GM19463 (cell line): ENCODE measurements at regions not wholly inside any gene's neighbourhood (a gene's known extent, or its start where the extent isn't known, plus 50 kb on each side); places are given as distances from the start of the nearest gene placed in this dataset.

Experiments used
- ATAC-seq: cut with Tn5 transposase; IDR thresholded peaks from one replicate; pipeline ENCODE4 v1.9.1; 2021; ENCODE audit warnings: mild to moderate bottlenecking, moderate library complexity; ENCODE audit not compliant: unreplicated experiment

DNA sequence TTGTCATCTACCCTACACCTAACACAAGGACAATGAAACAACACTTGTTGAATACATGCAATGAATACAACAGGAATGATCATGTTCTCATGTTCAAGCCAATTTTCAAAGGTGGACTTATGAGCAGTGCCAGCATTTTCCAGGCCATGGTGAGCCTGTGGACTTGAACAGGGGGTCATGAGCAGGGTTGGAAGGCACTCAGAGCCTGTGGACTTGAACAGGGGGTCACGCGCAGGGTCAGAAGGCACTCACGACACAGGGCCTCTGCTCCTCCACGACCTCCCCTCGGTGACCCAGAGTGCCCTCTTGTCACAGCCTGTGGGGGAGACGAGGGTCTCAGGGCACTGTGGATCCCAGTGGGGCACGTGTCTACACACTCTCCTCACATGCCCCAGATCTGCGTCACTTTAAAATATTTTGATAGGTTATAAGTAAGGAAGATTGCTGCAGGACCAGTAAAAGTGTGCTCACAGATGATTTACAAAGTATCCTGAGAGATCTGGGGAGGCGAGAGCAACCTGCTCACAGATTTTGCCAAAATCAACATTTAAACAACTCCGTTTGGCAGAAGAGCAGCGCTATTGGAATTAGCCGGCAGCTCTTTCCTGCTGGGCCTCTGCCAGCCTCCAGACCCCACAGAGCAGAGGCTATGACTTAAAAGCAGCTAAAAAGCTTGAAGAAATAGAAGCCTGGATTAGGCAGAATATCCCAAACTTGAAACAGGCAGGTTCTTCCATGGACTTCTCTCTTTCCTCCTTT lies 121.9 kb downstream of the TMEM18 start:
- no peak for ATAC-seq

DNA sequence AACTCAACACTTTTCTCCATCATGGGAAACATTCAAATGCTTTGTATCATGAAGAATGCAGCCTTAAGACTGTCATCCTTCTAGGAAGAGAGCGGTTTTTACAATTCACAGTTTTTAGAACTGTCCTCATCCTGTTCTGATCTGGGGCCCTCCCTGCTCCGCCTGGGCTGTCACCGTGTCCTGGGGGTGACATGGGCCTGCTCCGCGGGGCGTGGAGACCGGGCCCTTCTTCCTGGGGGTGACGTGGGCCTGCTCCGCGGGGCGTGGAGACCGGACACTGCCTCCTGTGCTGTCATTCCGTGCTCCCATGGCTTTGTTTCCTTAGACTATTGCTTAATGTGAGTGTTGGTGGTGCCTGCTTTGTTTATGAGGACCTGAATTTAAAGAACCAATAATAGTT lies 122.8 kb downstream of the TMEM18 start:
- no peak for ATAC-seq

DNA sequence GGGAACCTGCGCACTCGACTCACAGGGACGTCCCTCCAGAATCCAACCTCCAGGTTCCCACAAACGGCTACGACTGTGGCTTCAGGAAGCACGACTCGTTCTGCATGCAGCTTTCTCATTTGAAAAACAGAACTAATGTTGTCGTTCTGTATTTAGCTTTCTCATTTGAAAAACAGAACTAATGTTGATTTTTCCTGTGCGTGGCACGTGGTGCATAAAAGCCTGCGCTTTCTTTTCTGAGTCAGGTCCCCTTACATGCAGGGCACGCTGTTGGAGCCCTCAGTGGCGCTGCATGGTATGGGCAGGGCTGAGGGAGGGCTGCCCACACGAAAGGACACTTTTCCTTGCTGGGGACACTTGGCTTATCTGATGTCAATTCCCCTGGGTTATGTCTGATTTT lies 124.3 kb downstream of the TMEM18 start:
- ATAC-seq = no peak

DNA sequence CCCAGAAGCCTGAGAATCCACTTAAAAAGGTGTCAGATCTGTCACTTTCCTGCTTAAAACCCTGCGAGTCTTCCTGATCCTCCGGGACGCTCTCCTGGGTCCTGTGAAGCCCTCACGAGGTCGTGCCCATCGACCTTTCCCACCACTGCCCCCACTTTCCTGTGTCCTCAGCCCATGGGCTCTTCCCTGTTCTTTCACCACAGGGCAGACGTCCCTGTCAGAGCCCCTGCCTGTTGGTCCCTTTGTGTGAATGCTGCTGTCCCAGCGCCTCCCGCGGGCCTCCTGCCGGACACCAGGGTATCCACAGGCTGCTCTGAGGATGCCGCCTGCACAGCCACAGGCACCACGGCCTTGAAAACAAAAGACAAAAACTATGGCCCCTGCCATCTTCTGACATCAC lies 125.6 kb downstream of the TMEM18 start:
- no peak for ATAC-seq

DNA sequence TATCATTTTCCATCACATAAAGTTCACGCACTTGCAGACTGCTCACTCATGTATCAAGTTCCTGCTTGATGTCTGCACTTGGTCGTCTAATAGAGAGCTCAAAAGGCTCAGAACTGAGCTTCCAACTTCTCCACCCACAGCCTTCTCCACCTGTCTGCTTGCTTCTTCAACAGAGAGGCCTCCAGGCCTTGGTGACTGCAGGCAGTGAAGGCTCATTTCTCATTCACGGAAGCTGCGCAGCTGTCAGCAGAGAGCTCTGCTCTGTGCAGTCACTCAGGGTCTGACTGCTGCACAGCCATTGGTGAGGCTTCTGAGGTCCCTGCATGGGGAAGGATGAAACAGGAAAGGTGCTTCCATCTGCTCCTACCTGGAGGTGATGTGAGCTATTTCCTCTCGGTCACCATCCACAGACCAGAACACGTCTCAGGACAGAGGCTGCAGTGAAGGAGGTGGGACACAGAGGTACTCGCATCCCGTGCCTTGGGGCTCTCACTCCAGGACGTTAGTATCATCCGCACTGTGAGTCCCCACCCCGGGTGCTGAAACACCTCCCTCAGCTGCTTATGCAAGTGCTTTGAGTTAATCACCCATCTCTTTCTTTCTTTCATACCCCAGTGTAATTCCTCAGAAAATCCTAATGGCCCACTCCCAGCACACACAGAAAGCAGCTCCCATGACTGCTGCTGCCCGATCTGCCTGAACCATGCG lies 126.2 kb downstream of the TMEM18 start:
- ATAC-seq = no peak

DNA sequence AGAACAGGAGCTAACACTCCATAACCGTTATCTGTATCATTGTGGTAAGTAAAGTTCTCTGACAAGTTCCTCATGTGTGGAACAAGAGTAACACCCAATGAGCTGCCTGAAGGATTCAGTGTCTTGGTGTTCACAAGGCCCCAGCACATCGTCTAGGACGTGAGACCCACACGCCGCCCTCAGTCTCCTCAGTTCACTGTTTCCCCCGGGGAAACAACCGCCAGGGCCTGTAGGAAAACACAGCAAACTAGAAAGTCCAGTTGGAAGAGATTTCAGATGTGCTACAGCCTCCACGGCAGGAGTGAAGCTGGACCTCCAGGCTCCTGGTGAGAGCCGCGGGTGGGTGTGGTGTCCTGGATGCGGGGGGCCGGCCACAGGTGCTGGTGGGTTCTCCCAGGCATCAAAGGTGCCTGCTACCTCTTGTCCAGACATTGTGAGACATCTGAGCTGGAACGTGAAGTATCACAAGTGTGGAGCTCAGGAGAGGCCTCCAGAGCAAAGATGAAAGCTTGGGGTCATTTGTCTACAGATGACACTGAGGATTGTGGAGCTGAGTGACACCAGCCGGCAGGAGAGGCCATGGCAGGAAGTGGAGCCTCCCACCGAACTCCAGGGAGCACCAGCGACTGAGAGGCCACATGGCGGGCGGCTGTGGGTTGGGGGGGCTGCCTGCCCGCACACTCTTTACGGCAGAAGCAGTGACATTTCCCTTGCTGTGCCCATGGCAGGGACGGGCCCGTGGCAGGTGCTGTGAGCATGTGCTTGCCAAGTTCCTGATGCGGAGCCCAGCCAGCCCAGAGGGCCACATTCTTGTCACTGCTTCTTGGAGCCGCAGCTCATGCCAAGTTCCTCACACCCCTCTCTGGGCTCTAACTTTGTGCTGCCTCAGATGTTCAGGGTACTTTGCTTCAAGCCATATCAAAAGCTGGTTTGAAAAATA lies 131.2 kb downstream of the TMEM18 start:
- no peak for ATAC-seq

DNA sequence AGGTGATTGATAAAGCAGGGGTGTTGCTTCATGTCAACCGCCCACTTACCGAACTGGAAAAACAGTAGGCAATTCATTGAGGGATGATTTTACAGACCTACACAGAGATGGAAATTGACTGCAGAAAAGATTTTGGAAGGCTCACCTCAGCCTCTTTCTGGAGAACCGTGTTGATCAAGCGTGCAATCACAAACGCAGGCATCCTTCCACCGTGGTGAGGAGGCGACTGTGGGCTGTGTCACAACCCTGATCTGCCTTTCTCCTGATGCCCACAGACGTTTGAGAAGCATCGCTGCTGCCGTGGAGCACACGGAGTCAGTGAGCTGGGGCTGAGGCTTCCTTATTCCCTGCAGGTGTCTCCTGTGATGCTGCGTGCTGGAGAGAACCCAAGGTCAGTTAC lies 132.0 kb downstream of the TMEM18 start:
- ATAC-seq = no peak

DNA sequence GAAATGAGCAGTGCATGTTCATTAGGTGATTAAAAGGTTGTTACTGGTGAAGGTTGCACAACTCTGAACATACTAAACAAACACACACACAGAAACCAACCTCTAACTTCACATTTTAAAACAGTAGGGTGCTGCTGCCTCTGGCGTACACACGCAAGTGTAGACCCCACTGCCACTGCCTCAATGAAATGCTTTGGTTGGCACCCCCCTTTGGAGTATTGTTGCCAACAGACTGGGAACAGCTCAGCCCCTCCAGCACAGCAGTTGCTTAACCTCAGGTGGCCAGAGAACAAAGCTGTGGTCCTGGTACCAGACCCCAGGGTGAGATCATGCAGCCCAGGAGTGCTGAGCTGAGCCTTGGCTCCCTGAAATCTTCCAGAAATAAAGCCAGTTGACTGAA lies 138.6 kb downstream of the TMEM18 start:
- ATAC-seq = no peak

DNA sequence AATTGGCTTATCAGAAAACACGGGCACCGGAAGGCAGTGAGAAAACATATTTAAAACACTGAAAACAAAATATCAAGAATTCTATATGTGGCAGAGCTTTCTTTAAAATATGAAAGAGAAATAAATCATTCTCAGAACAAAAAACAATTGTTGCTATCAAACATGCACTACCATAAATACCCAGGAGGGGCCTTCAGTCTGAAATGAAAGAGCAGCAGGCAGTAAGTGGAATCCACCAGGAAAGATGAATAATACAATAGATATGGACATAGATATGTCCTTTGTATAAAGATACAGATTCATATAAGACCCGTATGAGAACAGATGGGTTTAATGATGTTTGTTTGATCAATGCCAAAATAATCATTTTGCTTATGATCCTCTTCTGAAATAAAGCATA lies 142.0 kb downstream of the TMEM18 start:
- no peak for ATAC-seq

DNA sequence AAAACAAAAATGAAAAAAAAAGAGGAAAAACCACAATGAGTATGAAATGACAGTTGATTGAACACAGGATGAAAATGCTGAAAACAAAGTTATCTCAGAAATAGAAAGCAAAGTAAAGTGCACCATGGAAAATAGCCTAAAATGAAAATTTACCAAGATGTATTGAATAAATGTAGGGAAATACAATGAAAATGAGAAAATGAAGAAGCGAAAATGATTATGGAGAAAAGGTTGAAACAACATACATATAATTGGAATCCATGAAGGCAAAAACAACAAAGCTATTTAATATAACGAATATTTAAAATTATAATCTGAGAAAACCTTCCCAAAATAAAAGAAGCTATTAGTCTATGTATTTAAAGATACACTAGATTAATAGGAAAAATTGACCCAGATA lies 147.4 kb downstream of the TMEM18 start:
- ATAC-seq = no peak

DNA sequence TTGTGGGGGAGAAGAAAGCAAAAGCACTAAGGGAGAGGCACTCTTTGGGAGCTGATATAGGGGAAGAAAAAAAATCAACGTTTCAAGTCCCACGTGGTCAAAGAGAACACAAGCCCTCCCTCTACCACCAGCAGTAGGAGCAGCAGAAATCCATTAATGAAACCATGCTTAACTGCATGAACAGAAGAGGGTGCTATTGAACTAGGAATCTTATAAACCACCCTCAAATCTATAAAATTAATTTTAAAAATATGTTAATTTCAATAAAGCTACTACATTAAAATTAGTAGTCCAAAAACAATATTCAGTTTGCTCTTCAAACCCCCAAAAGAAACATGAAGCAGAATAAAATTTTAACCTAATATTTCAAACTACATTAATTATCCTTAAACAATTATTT lies 147.8 kb downstream of the TMEM18 start:
- ATAC-seq = no peak

DNA sequence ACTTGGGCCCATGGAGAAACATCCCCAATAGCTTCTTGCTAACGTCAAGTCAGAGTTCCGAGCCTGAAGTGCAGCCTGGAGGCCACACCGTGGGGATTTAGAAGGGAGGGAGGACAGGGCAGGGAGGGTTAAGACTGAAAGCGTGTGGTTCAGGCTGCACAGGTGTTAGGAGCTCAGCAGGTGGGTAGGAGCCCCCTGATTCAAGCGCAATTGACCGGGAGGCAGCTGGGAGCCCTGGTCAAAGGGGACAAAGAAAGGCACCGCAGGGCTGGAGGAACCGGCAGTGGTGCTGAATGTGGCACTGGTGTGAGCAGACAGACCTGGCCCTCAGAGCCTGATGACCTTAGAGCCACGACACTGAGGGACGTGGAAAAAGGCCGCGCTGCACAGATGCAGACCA lies 149.6 kb downstream of the TMEM18 start:
- ATAC-seq = no peak

DNA sequence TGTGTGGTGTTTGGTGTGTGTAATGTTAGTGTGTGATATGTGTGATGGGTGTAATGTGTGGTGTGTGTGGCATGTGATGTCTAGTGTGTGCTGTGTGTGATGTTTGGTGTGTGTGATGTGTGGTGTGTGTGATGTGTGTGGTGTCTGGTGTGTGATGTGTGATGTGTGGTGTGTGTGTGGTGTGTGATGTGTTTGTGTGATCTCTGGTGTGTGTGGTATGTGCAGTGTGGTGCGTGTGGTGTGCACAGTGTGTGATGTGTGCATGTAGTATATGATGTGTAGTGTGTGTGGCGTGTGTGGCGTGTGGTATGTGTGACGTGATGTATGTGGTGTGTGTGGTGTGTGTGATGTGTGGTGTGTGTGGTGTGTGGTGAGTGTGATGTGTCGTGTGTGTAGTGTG lies 150.3 kb downstream of the TMEM18 start:
- no peak for ATAC-seq

DNA sequence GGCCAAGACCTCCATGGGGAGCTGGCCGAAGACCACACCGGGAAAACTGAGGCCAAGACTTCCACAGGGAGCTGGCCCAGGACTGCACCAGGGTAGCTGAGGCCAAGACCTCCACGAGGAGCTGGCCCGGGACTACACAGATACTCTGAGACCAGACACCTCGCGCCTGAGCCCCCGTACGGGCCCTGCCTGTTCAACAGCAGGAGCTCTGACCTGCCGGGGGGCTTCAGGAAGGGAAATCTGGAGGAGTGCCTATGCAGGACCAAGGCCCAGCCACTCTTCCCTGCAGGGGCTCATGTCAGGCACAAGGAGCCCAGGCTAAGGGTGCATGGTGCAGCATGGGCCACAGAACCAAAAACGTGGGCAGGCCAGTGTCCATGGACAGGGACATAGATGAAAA lies 151.6 kb downstream of the TMEM18 start:
- ATAC-seq = no peak

DNA sequence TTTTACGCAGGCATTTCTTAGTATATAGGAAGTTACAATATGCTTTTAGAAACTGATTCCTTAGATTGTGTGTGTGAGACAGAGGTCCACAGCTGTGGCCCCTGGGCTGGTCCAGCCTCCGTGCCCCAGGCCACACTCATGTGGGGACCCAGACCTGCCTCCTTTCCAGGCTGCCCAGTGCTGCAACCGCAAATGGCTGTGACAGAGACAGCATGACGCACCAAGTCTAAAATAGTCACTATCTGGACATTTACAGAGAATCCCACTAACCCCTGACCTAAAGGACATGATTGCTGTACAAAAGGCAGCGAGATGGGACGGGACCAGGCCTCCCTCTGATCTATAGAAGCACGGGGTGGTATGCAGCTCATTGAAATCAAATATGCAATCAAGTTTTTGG lies 152.2 kb downstream of the TMEM18 start:
- ATAC-seq = no peak

DNA sequence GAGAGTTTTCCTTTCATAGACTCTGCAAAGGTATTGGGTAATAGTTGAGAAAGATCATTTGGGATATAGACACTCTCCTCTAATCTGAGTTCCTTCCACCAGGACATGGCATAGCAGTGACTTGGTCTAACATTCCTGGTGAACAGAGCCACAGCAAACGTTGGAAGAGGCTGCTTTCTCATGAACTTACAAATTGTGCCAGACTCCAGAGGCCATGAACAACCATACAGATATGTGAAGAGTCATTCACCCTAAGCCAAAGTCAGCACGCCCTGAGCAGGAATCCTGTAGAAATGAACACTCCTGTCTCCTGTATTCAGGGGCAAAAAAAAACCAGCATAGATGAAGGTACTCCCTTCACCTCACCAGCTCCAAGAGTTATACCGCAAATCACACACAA lies 152.8 kb downstream of the TMEM18 start:
- no peak for ATAC-seq

DNA sequence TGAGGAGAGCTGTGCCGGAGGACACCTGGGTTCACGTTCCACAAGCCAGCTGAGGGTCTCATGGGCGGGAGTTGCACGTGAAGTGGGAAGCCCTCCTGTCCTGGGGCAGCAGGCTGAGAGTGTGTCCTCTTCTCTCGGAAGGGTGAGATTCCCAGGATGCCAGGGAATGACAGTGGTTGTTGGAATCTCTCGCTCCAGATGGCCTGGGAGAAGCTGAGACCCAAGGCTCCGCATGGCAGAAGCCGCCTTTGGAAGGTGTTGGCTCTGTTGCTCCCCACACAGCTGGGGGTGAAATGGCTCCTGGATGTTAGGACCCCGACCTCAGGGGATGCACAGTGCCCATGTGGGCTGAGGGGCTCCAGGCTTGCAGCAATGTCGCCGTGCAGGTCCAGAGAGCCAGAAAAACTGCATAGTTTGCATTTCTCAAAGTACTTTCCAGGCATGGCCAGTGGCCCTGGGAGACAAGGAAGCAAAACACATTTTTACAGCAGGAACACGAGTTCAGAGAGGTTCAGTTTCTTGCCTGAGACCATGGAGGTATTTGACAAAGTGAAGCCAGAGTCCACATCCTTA lies 153.4 kb downstream of the TMEM18 start:
- ATAC-seq = no peak

DNA sequence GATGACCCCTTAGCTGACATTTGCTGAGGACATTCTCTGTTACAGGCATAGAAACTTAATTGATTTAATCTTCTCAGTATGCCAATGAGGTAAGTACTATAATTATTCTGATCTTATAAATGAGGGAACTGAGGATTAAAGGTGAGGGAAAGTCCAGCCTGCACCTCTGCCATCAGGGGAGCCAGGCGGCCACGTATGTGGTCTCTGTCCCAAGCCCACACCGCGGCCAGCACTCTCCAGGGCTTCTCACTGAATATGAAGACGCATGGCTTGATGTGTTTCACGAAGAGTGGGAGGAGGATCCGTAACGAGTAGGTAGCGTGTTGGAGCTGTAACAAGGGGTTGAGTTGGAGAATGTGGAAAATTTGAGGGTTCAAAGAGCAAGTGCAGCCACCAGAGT lies 154.4 kb downstream of the TMEM18 start:
- no peak for ATAC-seq

DNA sequence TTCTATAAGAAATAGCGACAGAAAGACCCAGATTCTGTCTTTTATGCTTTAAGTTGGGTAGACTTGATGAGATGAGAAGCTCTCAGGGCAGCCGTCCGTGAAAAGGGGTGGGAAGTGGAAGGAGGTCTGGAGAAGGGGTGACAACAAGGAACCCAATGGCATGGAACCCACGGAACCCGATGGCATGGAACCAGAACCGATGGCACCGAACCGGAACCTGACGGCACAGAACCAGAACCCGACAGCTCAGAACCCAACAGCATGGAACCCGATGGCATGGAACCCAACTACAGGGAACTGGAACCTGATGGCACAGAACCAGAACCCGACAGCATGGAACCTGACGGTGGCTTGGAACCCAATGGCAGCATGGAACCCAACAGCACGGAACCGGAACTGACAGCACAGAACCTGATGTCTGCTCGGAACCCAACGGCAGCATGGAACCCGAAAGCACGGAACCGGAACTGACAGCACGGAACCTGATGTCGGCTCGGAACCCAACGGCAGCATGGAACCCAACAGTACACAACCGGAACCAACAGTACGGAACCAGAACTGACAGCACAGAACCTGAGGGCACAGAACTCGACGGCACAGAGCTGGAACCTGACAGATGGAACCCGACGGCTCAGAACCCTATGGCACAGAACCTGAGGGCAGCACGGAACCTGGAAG lies 155.2 kb downstream of the TMEM18 start:
- no peak for ATAC-seq

DNA sequence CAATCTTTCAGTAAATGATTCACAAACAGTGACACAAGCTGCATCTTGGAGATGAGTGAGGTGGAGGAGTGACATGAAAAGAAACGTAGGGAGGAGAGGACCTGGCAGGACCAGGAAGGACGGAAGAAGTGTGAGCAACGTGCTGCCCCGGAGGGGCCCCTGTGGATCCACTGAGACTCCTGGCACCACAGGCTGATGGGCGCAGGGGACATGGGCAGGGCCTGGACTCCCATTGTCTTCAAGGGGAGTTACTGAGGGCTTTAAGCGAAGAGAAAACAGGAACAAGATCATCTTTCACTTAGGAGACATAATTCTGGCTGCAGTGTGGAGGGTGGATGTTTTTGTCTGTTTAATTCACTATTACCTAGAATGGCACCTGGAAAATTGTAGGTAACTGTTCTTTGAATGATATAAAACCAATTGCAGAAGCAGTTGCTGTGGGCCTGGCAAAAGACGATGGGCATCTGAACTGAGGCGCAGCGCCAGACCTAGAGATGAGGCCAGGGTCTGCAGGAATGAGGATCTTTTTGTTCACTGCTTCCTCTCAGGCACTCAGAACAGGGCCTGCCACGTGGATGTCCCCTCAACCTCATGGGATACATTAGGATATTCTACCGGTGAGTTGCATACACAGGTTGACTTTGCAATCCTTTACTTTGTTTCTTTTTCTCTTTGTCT lies 156.4 kb downstream of the TMEM18 start:
- no peak for ATAC-seq
